ENCODE measurements at regions not wholly inside any gene's neighbourhood (a gene's known extent, or its start where the extent isn't known, plus 50 kb on each side); places are given as distances from the start of the nearest gene placed in this dataset.

DNA sequence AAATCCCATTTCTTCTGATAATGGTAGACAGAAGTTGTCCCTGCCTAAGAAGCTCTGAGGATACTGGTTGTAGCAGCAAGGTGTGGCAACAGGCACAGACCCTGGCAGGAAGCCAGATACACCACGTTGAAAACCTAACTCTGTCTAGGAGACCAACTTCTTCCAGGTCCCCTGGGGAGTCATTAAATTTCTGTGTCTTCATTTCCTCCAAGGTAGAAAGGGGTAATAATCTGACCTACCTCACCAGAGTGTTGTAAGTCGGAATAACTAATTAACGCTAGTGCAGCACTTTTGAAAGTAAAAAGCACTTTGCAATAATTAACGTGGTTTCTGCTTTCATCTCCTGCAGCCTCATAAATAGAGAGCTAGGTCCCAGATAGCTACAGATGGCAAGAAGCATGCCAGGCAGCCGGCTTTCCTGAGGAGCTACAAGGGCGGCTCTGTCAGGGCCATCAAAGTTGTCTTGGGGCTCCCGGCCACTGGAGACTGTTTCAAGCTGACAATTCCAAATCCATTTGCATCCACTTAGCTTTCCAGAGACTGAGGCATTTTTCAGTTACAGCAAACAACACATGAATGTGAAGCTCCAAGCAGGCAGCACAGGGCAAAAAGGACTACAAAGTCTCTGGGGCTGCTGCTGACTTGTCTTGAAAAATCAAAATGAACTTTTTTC is 176.2 kb downstream of the FOXO1 start:
- DNase-seq: no peak

DNA sequence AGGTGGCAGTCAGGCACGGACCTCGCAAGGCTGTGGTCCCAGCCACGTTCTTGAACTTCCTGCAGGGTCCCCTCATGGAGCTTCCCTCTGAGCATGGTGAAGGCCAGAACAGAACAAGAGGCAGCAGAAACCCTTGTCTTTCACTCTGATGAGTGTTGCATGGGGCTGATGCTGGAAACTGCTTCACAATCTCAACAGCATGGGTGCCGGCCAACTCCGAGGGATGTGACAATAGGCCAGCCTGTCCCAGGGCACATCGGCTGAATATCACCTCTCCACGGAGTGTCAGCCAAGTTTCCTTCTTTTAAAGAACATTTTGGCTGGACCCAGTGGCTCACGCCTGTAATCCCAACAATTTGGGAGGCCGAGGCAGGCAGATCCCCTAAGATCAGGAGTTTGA is 173.9 kb downstream of the FOXO1 start:
- DNase-seq: no peak

DNA sequence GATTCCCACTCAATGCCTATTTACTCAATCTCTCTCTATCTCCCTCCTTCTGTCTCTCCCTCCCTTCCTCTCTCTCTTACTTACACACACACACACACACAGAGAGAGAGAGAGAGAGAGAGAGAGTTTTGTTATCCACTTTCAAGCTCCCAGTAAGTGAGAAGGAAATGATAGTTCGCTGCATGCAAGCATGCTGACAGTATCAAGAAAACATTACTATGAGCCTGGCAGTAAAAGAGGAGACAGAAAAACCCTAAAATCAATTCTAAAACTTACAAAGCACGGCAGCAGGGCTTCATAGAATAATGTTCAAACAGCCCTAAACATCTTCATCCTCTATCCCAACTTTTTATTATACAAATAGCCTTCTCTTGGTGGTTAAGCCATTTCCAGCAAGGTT is 171.9 kb downstream of the FOXO1 start:
- no peak for DNase-seq

DNA sequence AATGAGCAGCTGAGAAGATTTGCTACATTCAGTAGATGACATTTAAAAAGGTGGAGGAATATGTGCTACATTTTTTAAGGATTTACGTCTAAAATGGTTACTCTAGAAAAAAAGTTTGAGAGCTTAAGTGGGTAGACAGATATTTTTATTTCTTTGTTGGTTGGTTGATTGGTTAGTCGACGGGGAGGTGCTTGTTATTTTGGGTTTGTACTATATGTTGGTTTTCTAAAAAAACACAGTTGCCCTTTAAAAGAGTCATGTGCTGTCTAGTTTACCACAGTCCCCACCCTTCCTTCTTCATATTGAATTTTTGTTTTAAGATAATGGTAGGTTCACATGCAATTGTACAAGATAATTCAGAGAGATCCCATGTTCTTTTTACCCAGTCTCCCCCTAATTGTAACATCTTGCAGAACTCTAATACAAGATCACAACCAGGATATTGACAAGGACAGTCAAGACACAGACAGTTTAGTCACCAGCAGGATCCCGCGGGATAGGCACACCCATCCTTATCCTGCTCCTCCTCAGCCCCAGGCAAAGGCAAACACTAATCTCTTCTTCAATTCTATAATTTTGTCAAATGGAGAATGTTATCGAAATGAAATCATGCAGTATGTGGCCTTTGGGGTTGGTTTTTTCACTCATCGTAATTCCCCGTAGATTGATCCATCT is 171.4 kb downstream of the FOXO1 start:
- DNase-seq: no peak

DNA sequence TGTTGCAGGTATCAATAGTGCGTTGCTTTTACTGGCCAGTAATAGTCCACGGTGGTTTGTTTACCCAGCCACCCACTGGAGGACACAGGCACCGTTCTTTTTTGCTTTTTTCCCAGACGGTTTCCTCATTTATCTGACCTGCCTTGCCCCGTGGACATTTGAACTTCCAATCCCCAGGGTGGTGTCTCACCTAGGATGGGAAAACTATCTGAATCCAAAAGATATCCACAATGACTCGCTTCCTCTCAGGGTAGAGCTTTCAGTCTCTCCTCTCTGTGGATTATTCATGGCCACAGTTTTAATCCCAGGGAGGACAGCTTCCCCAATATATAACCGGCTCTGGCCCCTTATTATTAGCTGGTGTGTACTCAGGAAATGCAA is 170.8 kb downstream of the FOXO1 start:
- no peak for DNase-seq

DNA sequence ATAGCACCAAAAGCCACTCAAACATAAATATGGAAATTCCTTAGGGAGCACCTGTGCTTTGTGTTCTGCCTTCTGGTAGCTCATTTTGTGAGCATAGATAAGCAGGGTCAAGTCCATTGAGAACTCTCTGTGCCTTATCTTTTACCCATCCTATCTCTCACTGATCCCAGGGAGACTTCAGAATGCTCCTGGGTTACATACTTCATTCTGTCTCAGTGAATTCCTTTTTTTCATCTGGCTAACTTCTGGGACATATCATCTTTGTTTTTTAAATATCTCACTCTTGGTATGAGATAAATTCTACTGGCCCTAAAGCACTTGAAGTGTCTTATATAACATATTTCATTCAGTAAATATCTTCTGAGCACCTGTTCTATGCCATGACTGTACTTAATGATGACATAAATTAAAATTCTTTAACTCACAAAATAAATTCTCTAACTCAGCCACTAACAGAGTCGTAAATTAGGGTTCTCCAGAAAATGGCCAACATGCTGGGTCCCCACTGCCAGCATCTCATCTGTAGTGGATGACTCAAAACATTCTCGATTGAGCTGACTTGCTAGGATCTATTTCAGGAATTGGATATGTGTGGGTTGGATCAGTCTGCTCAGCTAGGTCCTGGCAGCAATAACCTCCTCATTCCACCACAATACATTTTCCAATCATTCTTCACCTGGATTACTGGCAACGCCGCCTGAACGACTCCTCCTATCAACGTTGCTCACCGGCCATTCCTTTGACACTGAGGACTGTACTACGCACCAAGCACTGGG is 170.2 kb downstream of the FOXO1 start:
- DNase-seq: no peak

DNA sequence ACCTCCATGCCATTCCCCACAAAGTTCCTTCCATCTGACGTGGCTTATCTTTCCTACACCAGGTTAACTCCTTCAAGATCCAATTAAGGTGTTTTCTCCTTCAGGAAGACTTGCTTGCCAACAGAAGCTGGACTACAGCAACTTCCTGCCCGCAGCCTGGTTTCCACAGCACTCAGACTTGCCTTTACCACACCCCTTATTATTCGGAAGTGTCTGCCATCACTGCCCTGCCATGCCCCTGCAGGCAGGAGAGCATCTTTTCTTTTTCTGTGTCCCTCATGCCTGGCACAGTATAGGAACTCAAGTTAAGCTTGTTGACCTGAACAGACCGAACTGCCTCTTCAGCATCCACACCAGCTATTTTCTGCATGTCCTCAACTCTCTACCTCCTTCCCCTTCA is 168.0 kb downstream of the FOXO1 start:
- no peak for DNase-seq

DNA sequence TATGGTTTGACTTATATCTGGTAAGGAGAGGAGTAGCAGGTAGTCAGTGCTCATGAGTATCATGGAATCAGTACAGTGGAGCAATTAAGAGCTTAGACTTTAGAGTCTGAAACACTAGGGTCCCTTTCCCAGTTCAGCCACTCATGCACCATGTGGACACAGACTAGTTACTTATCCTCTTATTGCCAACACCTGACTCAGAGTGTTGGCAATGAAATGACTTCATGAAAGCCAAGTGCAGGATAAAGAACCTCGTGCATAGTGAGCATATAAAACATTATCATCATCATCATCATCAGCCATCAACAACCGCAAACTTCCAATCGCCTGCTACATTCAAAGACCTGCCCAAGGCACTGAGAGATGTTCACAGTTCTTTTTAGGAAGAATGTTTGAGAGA is 164.2 kb downstream of the FOXO1 start:
- DNase-seq: no peak

DNA sequence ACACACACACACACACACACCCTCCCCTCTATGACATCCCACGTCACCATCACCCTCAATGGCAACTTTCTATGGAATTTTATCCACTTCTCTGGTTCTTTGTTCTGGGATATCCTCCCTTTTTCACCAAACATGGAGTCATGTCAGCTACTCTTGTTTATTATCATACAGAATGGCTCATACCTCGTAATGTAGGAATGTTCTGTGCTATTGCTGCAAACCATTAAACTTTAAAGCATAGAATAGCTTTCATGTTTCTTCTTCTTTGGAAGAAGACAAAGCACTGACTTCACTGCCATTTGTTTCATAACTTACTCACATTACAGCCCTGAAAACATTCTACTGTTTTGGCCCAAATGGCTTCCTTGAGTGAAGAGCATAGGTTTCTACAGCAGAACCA is 163.4 kb downstream of the FOXO1 start:
- DNase-seq: no peak

DNA sequence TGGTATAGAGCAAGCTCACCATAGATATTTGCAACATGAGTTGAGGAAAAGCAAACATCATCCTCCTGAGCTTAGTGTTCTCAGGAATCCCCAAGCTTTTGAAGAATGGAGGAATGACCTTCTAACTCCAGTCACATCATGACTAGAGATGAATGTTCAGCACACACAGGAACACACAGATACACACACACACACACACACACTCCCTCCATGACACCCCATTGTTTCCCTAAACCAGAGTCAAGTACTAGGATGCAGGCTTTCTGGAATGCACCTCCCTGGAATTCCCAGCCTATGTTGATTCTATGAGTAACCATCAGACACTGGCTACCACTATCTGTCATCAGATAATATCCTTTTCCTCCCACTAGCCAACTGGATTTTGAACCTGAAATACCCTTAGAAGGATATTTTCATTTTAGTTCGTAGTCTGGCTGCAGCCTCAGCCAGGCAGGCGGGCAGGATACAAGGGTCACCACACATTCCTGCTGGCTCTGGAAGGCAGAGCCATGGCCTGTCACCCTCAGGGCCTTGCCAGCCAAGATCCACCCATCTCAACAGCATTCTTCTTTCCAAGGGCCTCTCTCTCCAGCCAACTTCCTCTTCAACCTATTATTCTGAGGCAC is 162.4 kb downstream of the FOXO1 start:
- DNase-seq: no peak

DNA sequence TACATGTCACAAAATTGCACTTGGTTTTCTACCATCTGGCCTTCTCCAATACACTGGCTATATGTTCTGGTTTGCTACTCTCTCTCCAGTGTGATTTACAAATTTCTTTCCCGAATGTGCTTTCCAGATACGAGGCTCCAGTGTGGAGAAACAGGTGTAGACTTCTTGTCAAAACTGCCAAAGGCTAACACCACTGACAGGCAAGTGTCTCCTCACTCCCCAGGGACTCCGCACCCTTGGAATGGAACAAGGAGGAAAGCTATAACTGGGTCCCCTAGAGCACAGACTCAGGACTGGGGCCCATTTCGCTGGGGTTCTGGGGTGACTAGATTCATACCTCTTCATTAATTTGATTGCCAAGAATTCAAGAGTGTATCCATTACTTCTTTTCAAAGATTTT is 161.8 kb downstream of the FOXO1 start:
- no peak for DNase-seq

DNA sequence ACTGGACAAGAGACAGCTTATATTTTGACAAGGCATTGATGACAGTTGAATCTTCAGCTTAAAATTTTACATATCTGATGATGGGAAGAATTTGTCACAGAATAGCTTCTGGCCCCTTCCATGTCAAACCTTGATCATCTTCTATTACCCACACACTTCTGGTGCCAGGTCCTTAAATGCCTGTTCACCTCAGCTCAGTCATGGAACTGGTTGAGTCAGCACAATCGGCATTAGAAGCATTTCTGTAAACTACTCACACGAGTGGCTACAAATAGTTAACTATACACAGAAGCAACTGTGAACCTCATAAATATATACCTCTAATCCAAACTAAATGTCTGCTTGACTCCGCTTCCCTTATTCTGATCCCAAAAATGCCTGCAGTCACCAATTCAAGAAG is 161.2 kb downstream of the FOXO1 start:
- no peak for DNase-seq

Data from AML-193 (cell line).